ENCODE measurements at regions not wholly inside any gene's neighbourhood (a gene's known extent, or its start where the extent isn't known, plus 50 kb on each side); places are given as distances from the start of the nearest gene placed in this dataset.

DNA sequence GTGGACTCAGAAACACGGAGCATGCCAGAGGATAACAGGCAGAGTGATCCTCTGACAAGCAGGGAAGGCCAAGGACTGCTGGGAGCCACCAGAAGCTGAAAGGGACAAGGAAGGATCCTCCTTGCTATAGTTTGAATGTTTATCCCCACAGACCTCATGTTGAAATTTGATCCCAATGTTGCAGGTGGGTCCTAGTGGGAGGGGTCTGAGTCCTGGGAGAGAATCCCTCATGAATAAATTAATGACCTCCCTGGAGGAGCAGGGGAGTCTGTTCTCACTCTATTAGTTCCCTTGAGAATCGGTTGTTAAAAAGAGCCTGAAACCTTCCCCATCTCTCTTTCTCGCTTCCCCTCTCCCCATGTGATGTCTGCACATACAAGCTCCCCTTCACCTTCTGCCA is 124.4 kb downstream of the FBXO15 start:
- no peak for DNase-seq (ENCODE audit: low spot score)

DNA sequence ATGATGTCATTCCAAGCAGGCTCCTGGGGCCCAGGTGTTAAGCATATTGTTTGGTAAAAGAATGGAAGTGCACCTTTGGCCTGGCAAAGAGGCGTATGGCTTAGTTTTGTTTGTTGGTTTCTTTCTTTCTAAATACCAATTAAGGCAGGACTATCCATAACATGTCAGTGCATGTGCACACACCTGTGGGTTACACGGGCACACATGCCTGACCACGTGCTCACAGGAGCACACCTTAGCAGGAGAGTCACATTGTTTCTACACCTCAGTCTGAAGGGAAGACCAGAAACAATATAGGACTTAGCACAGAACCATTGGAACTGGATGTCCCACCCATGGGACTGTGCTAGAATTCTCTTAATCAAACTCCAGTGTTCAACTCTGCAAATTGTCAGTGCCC is 127.8 kb downstream of the FBXO15 start:
- no peak for DNase-seq (ENCODE audit: low spot score)

DNA sequence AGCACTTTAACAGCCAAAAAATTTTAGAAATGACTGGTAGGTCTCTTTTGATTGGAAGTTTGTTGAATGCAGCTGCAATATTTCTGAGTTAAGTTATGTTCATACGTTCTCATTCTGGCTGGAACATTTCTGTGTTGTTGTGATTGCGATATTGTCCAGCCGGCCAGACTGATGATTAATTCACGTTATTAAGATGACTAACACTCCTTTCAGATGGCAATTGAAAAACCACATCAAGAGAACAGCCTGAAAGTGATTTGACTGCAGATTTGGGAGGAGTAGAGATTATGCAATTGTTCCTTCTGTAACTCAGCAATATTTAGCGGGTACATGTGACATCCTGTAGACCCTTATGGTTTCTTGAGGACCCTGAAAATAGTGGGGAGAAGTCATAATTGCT is 133.7 kb downstream of the FBXO15 start:
- no peak for DNase-seq (ENCODE audit: low spot score)

- no peak for DNase-seq (ENCODE audit: low spot score)
Measured at GRCh38 chr18:74012954-74013630, 134.5 kb downstream of the FBXO15 start.

GRCh38 chr18:74006143-74006542 is 141.5 kb downstream of the FBXO15 start:
- no peak for DNase-seq (ENCODE audit: low spot score)

DNA sequence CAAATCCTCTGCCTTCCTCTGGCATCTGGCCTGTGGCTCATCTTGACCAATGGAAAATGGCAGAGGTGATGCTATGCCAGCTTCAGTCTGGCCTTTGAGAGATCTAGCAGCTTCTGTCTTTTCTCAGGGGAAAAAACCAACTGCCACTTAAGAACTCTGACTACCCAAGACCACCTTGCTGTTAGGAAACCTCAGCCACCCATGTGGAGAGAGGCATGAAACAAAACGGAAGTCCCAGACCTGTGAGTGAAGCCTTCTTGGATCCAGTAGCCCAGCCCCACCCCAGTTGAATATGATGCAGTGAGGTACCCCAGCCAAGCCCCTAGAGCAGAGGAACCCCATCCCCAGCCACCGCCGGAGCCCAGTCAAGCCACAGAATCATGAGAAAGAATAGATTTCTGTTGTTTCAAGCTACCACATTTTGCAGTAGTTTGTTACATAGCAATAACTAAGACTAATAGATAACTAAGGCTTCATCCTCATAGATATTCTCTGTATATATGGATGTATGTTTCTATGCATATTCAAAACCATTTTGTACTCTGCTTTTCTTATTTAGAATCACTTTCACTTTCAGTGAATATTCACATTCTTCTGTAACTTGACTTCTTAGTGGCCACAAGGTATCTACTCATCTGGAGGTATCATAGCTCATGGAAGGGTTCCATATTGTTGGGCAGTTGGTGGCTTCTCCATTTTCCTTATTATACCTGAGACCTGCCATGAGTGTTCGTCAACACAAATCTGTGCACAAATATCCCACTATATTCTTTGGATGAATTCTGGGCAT is 142.1 kb downstream of the FBXO15 start:
- DNase-seq (ENCODE audit: low spot score) = no peak

DNA sequence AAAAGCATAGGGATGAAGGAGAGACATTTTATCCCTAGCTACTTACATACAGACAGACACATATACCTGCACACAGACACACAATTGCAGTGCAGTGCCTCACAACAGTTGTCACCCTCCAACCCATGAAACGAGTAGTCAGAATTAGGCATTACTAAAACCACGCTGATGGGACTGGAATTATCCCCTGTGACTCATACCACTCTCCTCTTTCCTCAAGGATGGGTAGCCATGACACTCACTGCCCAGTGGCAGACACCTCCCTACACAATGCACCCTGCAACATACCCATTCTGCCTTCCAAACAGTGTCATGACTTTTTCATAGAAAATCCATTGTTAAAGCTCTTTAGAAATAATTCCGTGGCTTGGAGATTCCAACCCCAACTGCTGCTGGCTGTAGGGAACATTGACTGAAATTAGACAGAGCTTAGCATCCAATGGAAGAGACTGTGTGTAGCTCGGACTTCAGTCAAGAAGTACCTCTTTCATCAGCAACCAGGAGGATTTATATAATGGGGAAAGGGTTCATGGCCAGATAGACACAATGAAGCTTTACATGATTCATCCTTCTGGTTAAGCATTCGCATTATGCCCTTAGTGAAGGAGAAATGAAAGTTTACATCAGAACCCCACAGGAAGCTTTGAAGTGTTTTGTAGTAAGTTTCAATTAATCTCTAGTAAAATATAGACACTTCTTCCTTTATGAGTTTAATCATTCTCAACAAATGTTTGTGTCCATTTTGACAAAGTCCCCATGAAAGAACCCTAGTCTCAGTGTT is 155.2 kb downstream of the FBXO15 start:
- DNase-seq (ENCODE audit: low spot score) = no peak

DNA sequence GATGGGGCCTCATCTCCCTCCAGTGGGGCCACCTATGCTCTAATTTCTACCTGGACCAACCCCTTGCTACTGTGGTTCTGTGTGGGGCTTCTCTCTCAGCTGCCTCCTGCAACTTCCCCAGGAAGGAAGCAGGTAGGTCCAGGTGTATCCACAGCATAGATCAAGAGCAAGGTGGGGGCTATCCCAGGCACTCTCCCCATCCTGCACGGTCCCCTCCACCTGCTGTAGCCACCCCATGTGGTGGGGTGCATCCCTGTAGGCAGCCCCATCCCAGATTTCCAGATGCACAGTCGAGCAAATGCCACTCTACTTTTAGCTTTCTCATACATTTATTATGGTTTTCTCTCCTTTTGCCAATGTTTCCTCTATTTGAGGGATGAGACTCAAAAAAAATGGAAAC is 156.1 kb downstream of the FBXO15 start:
- no peak for DNase-seq (ENCODE audit: low spot score)

- no peak for DNase-seq (ENCODE audit: low spot score)
Measured at GRCh38 chr18:73990258-73990657, 157.4 kb downstream of the FBXO15 start.

- no peak for DNase-seq (ENCODE audit: low spot score)
Measured at GRCh38 chr18:73987247-73987980, 160.2 kb downstream of the FBXO15 start.

DNA sequence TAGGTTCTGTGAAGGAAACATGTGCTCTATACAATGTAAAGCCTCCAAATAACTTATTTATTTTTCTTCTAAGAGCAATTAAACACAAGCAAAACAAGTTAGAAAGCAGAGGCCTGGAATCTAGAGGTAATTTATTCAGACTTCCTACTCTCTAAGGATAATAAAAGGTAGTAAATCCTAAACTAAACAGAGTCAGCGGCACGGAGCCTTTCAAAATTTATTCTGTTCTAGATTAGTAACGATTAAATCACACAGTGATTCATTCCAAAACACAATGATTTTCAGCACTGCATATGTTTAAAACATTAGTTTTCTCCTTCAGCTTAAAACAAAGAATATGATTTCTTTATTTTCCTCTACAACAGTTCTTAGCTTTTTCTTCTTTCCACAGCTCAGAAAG is 160.9 kb downstream of the FBXO15 start:
- no peak for DNase-seq (ENCODE audit: low spot score)

DNA sequence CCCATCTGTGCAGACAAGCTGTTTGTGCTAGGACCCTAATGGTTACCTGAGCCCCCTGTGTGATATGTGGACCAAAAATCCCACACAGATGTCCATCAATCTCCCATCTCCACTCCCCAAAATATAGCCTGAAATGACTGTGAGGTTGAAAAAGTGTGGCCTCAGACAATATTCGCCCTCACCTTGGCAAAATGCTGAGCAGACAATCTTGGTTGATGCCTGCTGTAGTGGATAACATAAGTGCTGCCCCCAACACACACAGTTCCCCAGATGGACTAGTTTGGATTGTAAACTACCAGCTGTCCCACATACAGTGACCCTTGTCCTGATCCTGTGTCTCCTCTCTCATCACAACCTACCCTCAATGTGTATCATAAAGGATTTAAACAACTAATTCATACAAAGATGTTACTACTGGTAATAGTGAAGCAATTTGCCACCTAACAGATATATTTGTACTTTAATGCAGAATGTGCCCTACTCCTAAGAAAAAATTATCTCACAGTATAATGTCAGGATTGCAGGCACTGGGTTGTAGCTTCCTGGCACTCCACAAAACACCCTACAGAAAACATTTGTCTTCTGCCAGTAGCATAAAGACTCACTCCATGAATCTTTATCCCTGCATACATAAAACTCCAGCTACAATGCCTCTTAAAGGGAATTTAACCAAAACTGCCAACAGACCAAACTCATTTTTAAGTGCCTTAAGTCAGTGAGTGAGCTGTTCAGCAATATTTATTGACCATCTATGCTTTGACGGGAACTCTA is 161.6 kb downstream of the FBXO15 start:
- DNase-seq (ENCODE audit: low spot score) = no peak

DNA sequence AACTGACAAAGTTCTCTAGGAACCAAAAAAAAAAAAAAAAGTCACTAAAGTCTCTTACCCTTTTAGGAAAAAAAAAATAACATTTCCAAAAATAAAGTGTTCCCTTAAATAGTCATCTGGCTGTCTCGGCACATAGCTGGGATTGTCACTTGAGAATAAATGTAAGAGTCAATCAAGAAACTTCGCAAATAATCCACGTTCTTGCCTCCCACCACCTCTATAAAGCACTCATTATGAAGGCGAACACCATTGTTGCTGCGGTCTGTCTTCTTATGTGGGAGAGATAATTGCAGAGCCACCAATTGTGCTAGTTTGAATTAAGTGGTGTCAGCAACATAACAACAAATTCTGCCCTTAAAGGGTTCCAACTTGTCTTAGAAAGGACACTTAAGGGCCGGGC is 163.7 kb downstream of the FBXO15 start:
- DNase-seq (ENCODE audit: low spot score) = no peak

GRCh38 chr18:73983496-73983895 is 164.1 kb downstream of the FBXO15 start:
- no peak for DNase-seq (ENCODE audit: low spot score)

- DNase-seq (ENCODE audit: low spot score) = no peak
Measured at GRCh38 chr18:73981796-73982195, 165.8 kb downstream of the FBXO15 start.

GRCh38 chr18:73980289-73980979 is 167.2 kb downstream of the FBXO15 start:
- peak; percentile 16 for DNase-seq (ENCODE audit: low spot score)

GRCh38 chr18:73979742-73980141 is 167.9 kb downstream of the FBXO15 start:
- DNase-seq (ENCODE audit: low spot score) = no peak

- no peak for DNase-seq (ENCODE audit: low spot score)
Measured at GRCh38 chr18:73976433-73976832, 171.2 kb downstream of the FBXO15 start.

DNA sequence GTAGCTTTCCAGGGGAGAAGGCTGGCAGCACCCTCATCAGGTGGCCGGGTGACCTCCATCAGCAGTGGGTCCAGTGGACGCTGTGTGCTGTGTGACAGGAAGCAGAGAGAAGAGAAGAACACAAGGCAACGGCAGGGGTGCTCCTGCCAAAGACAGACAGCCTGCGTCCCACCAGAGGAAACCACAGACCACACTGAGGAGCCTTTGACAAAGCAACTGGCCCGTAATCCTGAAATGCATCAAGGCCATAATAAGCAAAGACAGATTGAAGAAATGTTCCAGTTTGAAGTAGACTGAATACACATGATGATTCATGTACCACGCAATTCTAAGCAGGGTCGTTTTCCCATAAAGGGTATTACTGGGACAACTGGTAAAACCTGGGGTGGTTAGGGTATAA is 172.4 kb downstream of the FBXO15 start:
- DNase-seq (ENCODE audit: low spot score) = no peak

- DNase-seq (ENCODE audit: low spot score) = no peak
Measured at GRCh38 chr18:73973972-73974371, 173.7 kb downstream of the FBXO15 start.

GRCh38 chr18:73966954-73967353 is 180.7 kb downstream of the FBXO15 start:
- DNase-seq (ENCODE audit: low spot score) = no peak

Data from kidney capillary endothelial cell (primary cell).